Fibroblast of upper back skin (primary cell): ENCODE measurements at regions not wholly inside any gene's neighbourhood (a gene's known extent, or its start where the extent isn't known, plus 50 kb on each side); places are given as distances from the start of the nearest gene placed in this dataset.
A peak's percentile ranks its signal among the peaks of the same experiment; 100 is the strongest.
"Not testable (repeated sequence)": the region's sequence is repeated elsewhere in the genome, so short reads cannot be mapped to it uniquely, and the experiment has no call there.

Experiments
- DNase-seq: peaks from one replicate; pipeline ENCODE4 v3.0.0-alpha.2; 2013

DNA sequence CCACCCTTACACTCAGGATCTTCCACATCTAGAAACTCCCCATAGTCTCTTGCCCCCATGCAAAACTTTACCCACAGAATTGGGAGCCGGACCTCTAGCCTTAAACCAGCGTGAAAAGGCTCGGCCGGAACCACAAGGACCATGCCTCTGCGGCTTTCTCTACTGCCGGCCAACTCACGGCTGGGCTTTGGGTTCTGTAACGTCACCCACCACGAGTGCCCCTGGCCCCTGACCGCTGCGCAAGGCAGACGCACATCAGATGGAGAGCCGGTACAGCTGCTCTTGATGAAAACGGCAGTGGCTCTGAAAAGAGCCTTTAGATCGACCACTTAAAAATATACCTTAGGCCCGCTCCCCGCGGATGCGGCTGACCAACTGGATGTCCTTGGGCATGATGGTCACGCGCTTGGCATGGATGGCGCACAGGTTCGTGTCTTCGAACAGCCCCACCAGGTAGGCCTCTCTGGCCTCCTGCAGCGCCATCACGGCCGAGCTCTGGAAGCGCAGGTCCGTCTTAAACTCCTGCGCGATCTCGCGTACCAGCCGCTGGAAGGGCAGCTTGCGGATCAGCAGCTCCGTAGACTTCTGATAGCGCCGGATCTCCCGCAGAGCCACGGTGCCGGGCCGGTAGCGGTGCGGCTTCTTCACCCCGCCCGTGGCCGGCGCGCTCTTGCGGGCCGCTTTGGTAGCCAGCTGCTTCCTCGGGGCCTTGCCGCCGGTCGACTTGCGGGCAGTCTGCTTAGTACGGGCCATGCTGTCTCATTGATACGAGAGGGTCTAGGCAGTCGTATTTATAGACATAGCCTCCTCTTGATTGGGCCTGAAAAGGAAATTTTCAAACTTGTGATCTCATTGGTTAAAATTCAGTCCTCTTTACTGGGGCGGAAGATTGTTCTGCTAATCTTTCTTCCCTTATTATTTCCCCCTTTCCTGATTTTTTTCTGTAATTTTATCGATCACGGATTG is 66.3 kb downstream of the FAM72C start:
- peak; percentile 82 for DNase-seq

DNA sequence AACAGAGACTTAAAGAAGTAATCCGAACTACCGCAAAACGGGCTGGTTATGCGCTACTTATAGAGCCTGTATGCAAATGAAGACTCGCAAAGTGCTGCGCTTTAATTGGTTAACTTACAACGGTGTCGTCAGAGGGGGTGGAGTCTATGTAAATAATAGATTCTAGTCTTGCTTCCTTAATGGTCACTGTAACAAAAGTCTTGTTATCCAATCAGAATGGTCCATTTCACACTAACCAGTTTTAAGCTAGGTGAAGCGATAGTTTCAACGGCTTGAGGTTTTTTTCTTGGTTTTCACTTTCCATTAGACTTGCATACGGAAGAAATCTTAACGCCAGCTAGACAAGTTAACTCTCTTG is 67.2 kb downstream of the FAM72C start:
- not testable (repeated sequence) for DNase-seq

GRCh38 chr1:143903899-143904621 is 67.7 kb downstream of the FAM72C start:
- peak; percentile 34 for DNase-seq

GRCh38 chr1:143896377-143896776 is 75.4 kb downstream of the FAM72C start:
- DNase-seq = not testable (repeated sequence)

GRCh38 chr1:143884932-143885574 is 86.7 kb downstream of the FAM72C start:
- DNase-seq = peak; percentile 35

DNA sequence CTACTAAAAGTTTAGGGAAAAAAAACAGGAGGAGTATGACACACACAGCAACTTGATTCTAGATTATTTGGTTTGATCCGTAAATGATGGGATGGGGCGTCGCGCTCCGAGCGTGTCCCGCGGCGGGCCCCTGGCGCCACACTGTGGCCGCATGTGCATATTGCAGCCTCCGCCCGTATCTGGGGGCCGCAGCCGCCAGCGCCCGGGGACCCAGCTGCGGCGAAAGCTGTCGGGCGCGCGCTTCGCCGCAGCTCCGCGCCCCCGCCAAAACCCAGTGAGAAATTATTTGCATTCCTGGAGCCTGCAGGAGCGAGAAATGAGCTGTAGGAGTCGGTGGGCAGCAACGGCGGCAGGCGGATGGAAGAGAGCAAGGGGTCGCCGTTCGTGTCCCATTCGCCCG is 87.3 kb downstream of the FAM72C start:
- not testable (repeated sequence) for DNase-seq

- not testable (repeated sequence) for DNase-seq
Measured at GRCh38 chr1:143879757-143880536, 91.8 kb downstream of the FAM72C start.

- DNase-seq = not testable (repeated sequence)
Measured at GRCh38 chr1:143875947-143876346, 95.8 kb downstream of the FAM72C start.

DNA sequence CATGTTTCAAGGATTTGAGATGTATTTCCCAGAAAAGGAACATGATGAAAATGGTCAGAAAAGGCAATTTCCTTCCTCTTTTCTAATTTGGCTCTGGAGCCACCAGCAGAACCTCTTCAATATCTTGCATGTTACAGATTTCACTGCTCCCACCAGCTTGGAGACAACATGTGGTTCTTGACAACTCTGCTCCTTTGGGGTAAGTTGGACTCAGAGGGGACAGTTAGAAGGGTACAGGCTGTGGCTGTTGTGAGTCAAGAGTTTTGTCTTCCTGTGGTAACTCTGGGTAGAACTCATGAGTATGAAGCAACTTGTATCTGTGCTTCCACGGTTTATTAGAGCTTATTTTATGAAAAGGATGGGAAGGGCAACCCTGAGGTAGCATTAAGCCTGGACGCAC is 97.2 kb downstream of the FAM72C start:
- DNase-seq = not testable (repeated sequence)

GRCh38 chr1:143873650-143874049 is 98.1 kb downstream of the FAM72C start:
- not testable (repeated sequence) for DNase-seq

DNA sequence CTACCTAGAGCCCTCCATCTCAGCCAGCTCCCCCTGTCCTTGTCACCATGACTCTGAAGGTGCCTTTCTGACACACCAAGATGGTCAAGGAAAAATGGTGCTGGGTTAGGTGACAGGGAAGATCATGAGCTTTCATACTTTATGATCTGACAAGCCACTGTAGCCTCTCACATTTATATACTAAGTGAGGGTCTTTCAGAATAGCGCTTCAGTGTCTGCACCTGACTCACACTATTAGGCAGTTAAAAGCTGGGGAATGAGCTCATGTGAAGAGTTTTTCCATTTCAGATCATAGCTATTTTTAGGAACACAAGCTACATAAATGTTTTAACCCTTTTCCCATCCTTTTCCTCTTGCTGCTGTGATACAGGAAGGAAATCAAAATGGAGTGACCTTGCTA is 101.4 kb downstream of the FAM72C start:
- DNase-seq = not testable (repeated sequence)

GRCh38 chr1:143867590-143868220 is 104.1 kb downstream of the FAM72C start:
- DNase-seq = not testable (repeated sequence)

- DNase-seq = not testable (repeated sequence)
Measured at GRCh38 chr1:143863901-143864520, 107.8 kb downstream of the FAM72C start.

DNA sequence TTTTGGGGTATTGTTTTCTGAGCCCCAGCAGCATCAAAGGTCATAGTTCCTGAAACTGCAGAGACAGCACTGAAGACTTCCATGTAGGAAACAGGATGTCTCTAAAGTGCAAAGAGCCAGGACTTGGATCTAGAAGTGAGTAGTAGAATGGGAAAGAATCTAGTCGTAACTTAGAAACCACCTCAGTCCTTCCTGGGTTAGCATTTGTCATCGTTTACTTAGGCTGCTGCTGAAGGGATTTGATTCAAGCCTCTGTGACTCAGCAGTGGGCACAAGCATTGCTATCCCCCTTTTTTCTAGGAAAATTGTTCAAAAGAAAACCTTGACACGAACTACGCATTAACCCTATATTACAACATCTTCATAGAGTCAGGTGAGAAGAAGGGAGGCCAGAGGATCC is 109.1 kb downstream of the FAM72C start:
- not testable (repeated sequence) for DNase-seq

GRCh38 chr1:143861306-143861705 is 110.5 kb downstream of the FAM72C start:
- DNase-seq = not testable (repeated sequence)

GRCh38 chr1:143855867-143856266 is 115.9 kb downstream of the FAM72C start:
- not testable (repeated sequence) for DNase-seq

DNA sequence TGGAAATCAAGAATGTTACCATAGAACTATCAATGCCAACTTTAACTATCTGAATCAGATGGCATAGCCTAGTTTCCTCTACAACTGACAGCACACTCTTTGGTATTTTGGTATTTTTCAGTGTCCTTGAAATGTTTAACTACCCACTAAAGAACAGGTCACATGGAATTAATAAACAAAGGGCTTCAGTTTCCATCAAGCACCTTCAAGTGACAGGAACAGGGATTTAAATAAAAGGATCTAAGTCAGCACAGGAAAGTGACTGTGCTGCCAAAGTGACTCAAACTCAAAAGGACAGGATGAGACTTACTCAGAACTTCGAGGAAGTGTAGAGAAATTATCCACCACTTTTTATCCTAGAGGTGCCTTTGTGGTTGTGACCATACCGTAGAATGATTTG is 117.7 kb downstream of the FAM72C start:
- not testable (repeated sequence) for DNase-seq

DNA sequence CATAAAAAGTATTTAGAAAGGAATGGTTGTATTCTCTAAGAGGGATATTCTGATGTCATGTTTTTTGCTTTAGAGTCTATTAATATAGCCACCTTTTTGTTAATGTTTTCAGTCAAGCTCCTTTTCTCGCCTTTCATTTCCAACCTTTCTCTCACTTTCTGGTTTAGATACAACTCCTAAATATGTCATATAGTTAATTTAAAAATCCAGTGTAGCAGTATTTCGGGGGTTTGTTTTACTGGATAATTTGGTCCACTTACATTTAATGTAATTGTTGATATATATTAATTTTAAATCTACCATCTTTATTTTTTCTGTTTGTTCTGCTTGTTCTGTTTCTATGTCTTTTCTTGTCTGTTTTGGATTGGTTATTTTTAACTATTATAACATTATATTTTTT is 121.1 kb downstream of the FAM72C start:
- DNase-seq = not testable (repeated sequence)

- not testable (repeated sequence) for DNase-seq
Measured at GRCh38 chr1:143848859-143849258, 122.9 kb downstream of the FAM72C start.

GRCh38 chr1:143845193-143845592 is 126.6 kb downstream of the FAM72C start:
- not testable (repeated sequence) for DNase-seq

GRCh38 chr1:143842058-143842457 is 129.7 kb downstream of the FAM72C start:
- not testable (repeated sequence) for DNase-seq
